ENCODE measurements at regions not wholly inside any gene's neighbourhood (a gene's known extent, or its start where the extent isn't known, plus 50 kb on each side); places are given as distances from the start of the nearest gene placed in this dataset.

GRCh38 chr16:8278031-8278580, 312.2 kb downstream of the TMEM114 start:
- DNase-seq = no peak
- intact Hi-C loops (cut with DNase I; ENCODE audit: low total_unique reads) = no loop called here
- TF ChIP-seq, protein P1, sequence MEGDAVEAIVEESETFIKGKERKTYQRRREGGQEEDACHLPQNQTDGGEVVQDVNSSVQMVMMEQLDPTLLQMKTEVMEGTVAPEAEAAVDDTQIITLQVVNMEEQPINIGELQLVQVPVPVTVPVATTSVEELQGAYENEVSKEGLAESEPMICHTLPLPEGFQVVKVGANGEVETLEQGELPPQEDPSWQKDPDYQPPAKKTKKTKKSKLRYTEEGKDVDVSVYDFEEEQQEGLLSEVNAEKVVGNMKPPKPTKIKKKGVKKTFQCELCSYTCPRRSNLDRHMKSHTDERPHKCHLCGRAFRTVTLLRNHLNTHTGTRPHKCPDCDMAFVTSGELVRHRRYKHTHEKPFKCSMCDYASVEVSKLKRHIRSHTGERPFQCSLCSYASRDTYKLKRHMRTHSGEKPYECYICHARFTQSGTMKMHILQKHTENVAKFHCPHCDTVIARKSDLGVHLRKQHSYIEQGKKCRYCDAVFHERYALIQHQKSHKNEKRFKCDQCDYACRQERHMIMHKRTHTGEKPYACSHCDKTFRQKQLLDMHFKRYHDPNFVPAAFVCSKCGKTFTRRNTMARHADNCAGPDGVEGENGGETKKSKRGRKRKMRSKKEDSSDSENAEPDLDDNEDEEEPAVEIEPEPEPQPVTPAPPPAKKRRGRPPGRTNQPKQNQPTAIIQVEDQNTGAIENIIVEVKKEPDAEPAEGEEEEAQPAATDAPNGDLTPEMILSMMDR (IDR thresholded peaks at IDR 0.05) = no peak
- H3K4me3 ChIP-seq = no peak overlapping the region
- no peaks in the 10 kb centered on the region for H3K4me1 ChIP-seq
- H3K27ac ChIP-seq = no peak overlapping the region
- H3K9me3 ChIP-seq = no peaks in the 10 kb centered on the region
- H3K27me3 ChIP-seq = no peaks in the 10 kb centered on the region
- no peaks in the 10 kb centered on the region for H3K36me3 ChIP-seq

DNA sequence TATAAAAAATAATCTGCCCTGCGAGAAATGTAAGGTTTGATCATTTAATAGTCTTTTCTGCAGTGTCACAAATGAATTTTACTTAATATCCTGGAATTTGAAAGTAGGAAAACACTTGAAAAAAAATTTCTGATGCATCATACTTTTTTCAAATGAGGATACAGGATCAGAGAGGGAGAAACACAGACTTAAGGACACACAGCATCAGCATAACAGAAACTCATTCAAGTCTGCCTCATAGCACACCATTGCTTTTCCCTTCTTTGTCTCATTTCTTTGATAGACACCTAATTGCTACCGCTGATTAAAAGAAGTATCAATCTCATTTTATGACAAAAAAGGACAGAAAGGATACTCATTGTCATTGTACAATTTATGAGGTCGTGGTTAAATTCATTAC, 319.0 kb downstream of the TMEM114 start:
- no peaks in the 10 kb centered on the region for H3K27me3 ChIP-seq
- no peak overlapping the region for H3K27ac ChIP-seq
- TF ChIP-seq, protein P1 (IDR thresholded peaks at IDR 0.05) = no peak
- H3K36me3 ChIP-seq = no peaks in the 10 kb centered on the region
- no peak overlapping the region for H3K4me3 ChIP-seq
- H3K9me3 ChIP-seq = no peaks in the 10 kb centered on the region
- intact Hi-C loops (cut with DNase I; ENCODE audit: low total_unique reads) = no loop called here
- DNase-seq = no peak
- no peaks in the 10 kb centered on the region for H3K4me1 ChIP-seq

GRCh38 chr16:8262299-8262698, 328.0 kb downstream of the TMEM114 start:
- no peaks in the 10 kb centered on the region for H3K36me3 ChIP-seq
- TF ChIP-seq, protein P1 (IDR thresholded peaks at IDR 0.05) = no peak
- no peak overlapping the region for H3K4me3 ChIP-seq
- intact Hi-C loops (cut with DNase I; ENCODE audit: low total_unique reads) = no loop called here
- H3K27ac ChIP-seq = no peak overlapping the region
- no peak for DNase-seq
- H3K27me3 ChIP-seq = no peaks in the 10 kb centered on the region
- H3K4me1 ChIP-seq = no peaks in the 10 kb centered on the region
- no peaks in the 10 kb centered on the region for H3K9me3 ChIP-seq

DNA sequence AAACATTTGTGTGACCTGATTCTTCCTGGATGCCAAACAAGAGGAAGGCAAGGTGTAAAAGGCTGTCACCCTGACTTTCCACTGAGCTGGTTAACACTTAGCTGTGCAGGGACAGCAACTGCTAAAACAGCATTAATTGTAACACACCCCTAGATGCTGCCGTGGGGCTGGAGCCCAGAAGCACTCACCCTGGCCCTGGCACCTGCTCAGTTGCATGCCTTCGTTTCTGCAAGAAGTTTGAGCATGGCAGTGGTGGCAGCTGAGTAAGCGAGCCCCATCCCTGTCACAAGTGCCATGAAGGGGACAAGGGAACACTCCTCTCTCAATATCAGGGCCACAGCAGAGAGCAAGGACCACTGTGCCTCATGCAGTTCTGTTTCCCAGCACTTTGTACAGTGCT, 330.2 kb downstream of the TMEM114 start:
- no peaks in the 10 kb centered on the region for H3K36me3 ChIP-seq
- no peaks in the 10 kb centered on the region for H3K9me3 ChIP-seq
- H3K4me1 ChIP-seq = no peaks in the 10 kb centered on the region
- no peaks in the 10 kb centered on the region for H3K27me3 ChIP-seq
- H3K4me3 ChIP-seq = no peak overlapping the region
- H3K27ac ChIP-seq = no peak overlapping the region
- intact Hi-C loops (cut with DNase I; ENCODE audit: low total_unique reads) = no loop called here
- DNase-seq = no peak
- TF ChIP-seq, protein P1 (IDR thresholded peaks at IDR 0.05) = no peak

GRCh38 chr16:8258523-8258922, 331.8 kb downstream of the TMEM114 start:
- H3K4me3 ChIP-seq = no peak overlapping the region
- no peaks in the 10 kb centered on the region for H3K27me3 ChIP-seq
- H3K36me3 ChIP-seq = no peaks in the 10 kb centered on the region
- H3K4me1 ChIP-seq = no peaks in the 10 kb centered on the region
- H3K27ac ChIP-seq = no peak overlapping the region
- no peak for DNase-seq
- TF ChIP-seq, protein P1 (IDR thresholded peaks at IDR 0.05) = no peak
- H3K9me3 ChIP-seq = no peaks in the 10 kb centered on the region
- intact Hi-C loops (cut with DNase I; ENCODE audit: low total_unique reads) = no loop called here

DNA sequence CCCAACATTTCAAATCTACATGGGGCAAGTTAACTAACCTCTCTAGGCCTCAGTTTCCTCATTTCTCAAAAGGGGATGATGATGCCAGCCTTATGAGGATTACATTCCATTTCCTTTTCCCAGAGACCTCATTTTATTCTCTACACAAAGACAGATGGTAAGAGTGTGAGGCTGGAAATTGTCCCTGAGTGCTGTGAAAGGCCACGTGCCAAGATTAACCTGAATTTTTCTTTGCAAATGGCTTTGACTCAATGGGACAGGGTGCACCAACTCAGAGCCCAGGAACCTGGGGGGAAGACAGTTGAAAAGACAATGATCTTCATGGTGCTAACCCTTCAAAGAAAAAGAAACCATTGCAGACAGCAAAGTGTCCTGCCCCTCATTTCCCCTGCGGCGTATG, 332.8 kb downstream of the TMEM114 start:
- DNase-seq = no peak

More for the DNA sequence above, 332.8 kb downstream of the TMEM114 start:
- Histone ChIP-seq H3K27me3 (no peaks in the 10 kb centered on the region), H3K4me3 (no peak overlapping the region), H3K36me3 (no peaks in the 10 kb centered on the region), H3K4me1 (no peaks in the 10 kb centered on the region), H3K9me3 (no peaks in the 10 kb centered on the region), H3K27ac (no peak overlapping the region)
- TF ChIP-seq, protein P1 (IDR thresholded peaks at IDR 0.05) = no peak
- intact Hi-C loops (cut with DNase I; ENCODE audit: low total_unique reads) = no loop called here
